ENCODE measurements at regions not wholly inside any gene's neighbourhood (a gene's known extent, or its start where the extent isn't known, plus 50 kb on each side); places are given as distances from the start of the nearest gene placed in this dataset.
"Not testable (repeated sequence)": the region's sequence is repeated elsewhere in the genome, so short reads cannot be mapped to it uniquely, and the experiment has no call there.

- DNase-seq (ENCODE audit: low read depth, low spot score), result no peak
- H3K4me3 ChIP-seq (ENCODE audit: low read depth, low read length), result no peak overlapping the region
- ChIA-PET CTCF (no interaction called here), POLR2A (no interaction called here)
- no peak for TF ChIP-seq CTCF (IDR thresholded peaks at IDR 0.05; ENCODE audit: insufficient read depth, low read length, missing control alignments)
These were observed 127.8 kb upstream of the CCDC180 start for GRCh38 chr9:97179616-97180015.

GRCh38 chr9:97176206-97176605, 131.3 kb upstream of the CCDC180 start:
- CTCF ChIA-PET, result no interaction called here
- H3K4me3 ChIP-seq (ENCODE audit: low read depth, low read length), result no peak overlapping the region
- DNase-seq (ENCODE audit: low read depth, low spot score), result no peak
- POLR2A ChIA-PET, result no interaction called here
- no peak for TF ChIP-seq CTCF (IDR thresholded peaks at IDR 0.05; ENCODE audit: insufficient read depth, low read length, missing control alignments)

GRCh38 chr9:97168174-97168573, 129.2 kb upstream of the CTSV start:
- CTCF ChIA-PET; H3K4me3 ChIP-seq (ENCODE audit: low read depth, low read length); DNase-seq (ENCODE audit: low read depth, low spot score); POLR2A ChIA-PET: not testable (repeated sequence)

DNA sequence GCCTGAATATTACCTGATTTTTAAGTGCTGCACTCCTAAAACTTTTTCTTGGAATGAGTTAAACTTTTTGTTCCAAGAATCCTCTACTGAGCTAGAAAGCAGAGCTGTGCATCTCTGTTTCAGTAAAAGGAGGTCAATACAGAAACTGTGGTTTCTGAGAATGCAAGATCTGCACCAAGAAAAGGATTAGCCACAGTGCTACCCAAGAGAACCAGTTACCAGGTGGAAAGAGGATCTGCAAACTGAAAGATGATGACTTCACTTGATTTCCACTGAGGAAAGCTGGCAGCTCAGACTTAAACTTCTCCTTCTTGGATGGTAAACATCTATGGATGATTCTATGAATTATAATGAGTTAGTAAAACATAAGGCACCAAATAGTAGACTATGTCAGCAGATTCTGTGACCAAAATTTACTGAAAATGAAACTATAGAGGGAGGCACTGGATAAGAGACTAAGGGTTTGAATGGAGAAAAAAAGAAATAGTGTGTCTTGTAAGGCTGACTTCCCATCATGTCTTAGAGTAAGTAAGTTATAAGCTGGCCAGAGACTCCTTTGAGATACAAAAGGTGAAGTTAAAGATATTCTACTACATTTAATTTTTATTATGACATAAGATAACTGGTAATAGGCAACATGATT, 127.7 kb upstream of the CTSV start:
- H3K4me3 ChIP-seq (ENCODE audit: low read depth, low read length); POLR2A ChIA-PET; CTCF ChIA-PET; DNase-seq (ENCODE audit: low read depth, low spot score): not testable (repeated sequence)

GRCh38 chr9:97160255-97160654, 121.3 kb upstream of the CTSV start:
- H3K4me3 ChIP-seq (ENCODE audit: low read depth, low read length), result no peak overlapping the region
- CTCF ChIA-PET, result no interaction called here
- no peak for TF ChIP-seq CTCF (IDR thresholded peaks at IDR 0.05; ENCODE audit: insufficient read depth, low read length, missing control alignments)
- POLR2A ChIA-PET, result no interaction called here
- no peak for DNase-seq (ENCODE audit: low read depth, low spot score)

DNA sequence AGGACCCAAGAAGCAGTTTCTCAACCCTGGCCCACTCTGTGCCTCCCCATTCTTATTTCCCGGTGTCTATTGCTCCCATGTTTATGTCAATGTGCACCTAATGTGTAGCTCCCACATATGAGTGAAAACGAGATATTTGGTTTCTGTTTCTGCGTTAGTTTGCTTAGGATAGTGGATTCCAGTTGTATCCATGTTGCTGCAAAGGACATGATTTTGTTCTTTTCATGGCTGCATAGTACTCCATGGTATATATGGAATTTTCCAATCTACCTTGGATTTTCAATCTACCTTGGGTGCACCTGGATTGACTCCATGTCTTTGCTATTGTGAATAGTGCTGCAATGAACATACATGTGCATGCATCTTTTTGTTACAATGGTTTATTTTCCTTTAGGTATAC, 119.8 kb upstream of the CTSV start:
- POLR2A ChIA-PET; DNase-seq (ENCODE audit: low read depth, low spot score); H3K4me3 ChIP-seq (ENCODE audit: low read depth, low read length); CTCF ChIA-PET: not testable (repeated sequence)

- DNase-seq (ENCODE audit: low read depth, low spot score); H3K4me3 ChIP-seq (ENCODE audit: low read depth, low read length); POLR2A ChIA-PET; CTCF ChIA-PET: not testable (repeated sequence)
These were observed 116.5 kb upstream of the CTSV start for GRCh38 chr9:97155441-97155840.

DNA sequence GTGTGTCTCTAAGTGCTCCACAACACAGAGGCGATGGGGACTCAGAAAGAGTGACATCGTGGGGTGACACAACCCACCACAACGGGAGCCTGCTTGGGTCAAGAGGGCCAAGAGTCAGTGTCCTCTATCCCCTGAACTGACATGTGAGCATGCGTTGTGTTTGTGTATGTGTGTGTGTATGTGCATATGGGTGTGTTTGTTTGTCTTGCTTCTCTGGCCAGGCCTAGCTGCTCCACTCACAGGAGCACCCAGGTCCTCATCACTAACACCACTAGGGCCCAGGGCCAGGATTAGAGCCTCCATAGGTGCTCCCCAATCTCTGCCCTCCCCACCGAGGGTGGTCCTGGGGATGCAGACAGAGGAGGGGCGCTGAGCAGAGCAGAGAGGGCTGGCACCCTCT, 115.0 kb upstream of the CTSV start:
- TF ChIP-seq CTCF (IDR thresholded peaks at IDR 0.05; ENCODE audit: insufficient read depth, low read length, missing control alignments), result no peak
- POLR2A ChIA-PET, result no interaction called here
- CTCF ChIA-PET, result no interaction called here

GRCh38 chr9:97153160-97153559, 114.2 kb upstream of the CTSV start:
- DNase-seq (ENCODE audit: low read depth, low spot score); H3K4me3 ChIP-seq (ENCODE audit: low read depth, low read length); CTCF ChIA-PET; POLR2A ChIA-PET: not testable (repeated sequence)

More for the DNA sequence above, 115.0 kb upstream of the CTSV start:
- no peak for DNase-seq (ENCODE audit: low read depth, low spot score)
- no peak overlapping the region for H3K4me3 ChIP-seq (ENCODE audit: low read depth, low read length)

- CTCF ChIA-PET; H3K4me3 ChIP-seq (ENCODE audit: low read depth, low read length); POLR2A ChIA-PET; DNase-seq (ENCODE audit: low read depth, low spot score): not testable (repeated sequence)
These were observed 111.5 kb upstream of the CTSV start for GRCh38 chr9:97150471-97150870.

DNA sequence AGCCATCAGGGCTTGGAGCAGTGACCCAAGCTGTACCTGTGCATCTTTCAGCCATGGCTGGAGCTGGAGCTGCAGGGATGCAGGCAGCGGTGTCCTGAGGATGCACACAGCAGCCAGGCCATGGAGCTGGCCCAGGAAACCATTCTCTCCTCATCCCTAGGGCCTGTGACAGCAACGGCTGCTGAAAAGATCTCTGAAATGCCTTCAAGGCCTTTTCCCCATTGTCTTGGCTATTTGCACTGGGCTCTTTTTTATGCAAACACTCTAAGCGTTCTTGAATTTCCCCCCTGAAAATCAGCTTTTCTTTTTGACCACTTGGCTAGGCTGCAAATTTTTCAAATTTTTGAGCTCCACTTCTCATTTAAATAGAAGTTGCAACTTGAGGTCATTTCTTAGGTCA, 109.5 kb upstream of the CTSV start:
- H3K4me3 ChIP-seq (ENCODE audit: low read depth, low read length); DNase-seq (ENCODE audit: low read depth, low spot score); CTCF ChIA-PET; POLR2A ChIA-PET: not testable (repeated sequence)

- POLR2A ChIA-PET; H3K4me3 ChIP-seq (ENCODE audit: low read depth, low read length); CTCF ChIA-PET; DNase-seq (ENCODE audit: low read depth, low spot score): not testable (repeated sequence)
These were observed 106.7 kb upstream of the CTSV start for GRCh38 chr9:97145680-97146079.

Data from AG04449 (cell line).